ENCODE measurements at regions not wholly inside any gene's neighbourhood (a gene's known extent, or its start where the extent isn't known, plus 50 kb on each side); places are given as distances from the start of the nearest gene placed in this dataset.

GRCh38 chr1:234668577-234668955 is 58.6 kb upstream of the IRF2BP2 start:
- DNase-seq (ENCODE audit: low read depth, low spot score) (no peak), FAIRE-seq (no peak)
- no peak overlapping the region for H2AFZ ChIP-seq (ENCODE audit: control insufficient read depth, low read length)
- H3K4me3 ChIP-seq (ENCODE audit: control insufficient read depth in 2 of 3, extremely low read depth in 1 of 3, insufficient read depth in 2 of 3, low read depth in 1 of 3, low read length in 3 of 3) = no peak overlapping the region
- H4K20me1 ChIP-seq (ENCODE audit: control insufficient read depth, extremely low read depth, insufficient read depth, low read length) = no peaks in the 10 kb centered on the region
- no peak overlapping the region for H3K27ac ChIP-seq (ENCODE audit: control insufficient read depth, insufficient read depth, low read length)
- no peak overlapping the region for H3K4me2 ChIP-seq (ENCODE audit: control insufficient read depth, extremely low read depth, insufficient read depth, low read depth, low read length)
- H3K27me3 ChIP-seq (ENCODE audit: control insufficient read depth, extremely low read depth, insufficient read depth, low read length) = no peaks in the 10 kb centered on the region
- H3K4me1 ChIP-seq (ENCODE audit: control insufficient read depth, extremely low read depth, insufficient read depth, low read length) = no peaks in the 10 kb centered on the region
- H3K79me2 ChIP-seq (ENCODE audit: control insufficient read depth, insufficient read depth, low read length) = no peaks in the 10 kb centered on the region
- dilution Hi-C loops (cut with MboI; ENCODE audit: extremely low pct_ligation_motif_present, low sequenced_read_pairs) = no loop called here
- H3K9me1 ChIP-seq (ENCODE audit: control insufficient read depth, extremely low read depth, insufficient read depth, low read length) = no peaks in the 10 kb centered on the region
- H3K36me3 ChIP-seq (ENCODE audit: control insufficient read depth in 2 of 2, extremely low read depth in 1 of 2, insufficient read depth in 2 of 2, low read length in 2 of 2) = peaks cover 0 to 2% of the 10 kb centered on the region in 2 experiments
- no peaks in the 10 kb centered on the region for H3K9me3 ChIP-seq (ENCODE audit: control insufficient read depth, low read depth, low read length)
- TF ChIP-seq EZH2 (IDR thresholded peaks at IDR 0.05; ENCODE audit: low read length) = no peak
- TF ChIP-seq CTCF (optimal IDR thresholded peaks at IDR 0.05 in 1 of 3, IDR thresholded peaks at IDR 0.05 in 1 of 3, conservative IDR thresholded peaks at IDR 0.05 in 1 of 3; ENCODE audit: extremely low read depth in 1 of 3, insufficient read depth in 2 of 3, low read length in 3 of 3) = no peak
- H3K9ac ChIP-seq (ENCODE audit: control insufficient read depth, extremely low read depth, insufficient read depth, low read length) = no peak overlapping the region

GRCh38 chr1:234667600-234668576 is 57.9 kb upstream of the IRF2BP2 start:
- H3K4me2 ChIP-seq (ENCODE audit: control insufficient read depth, extremely low read depth, insufficient read depth, low read depth, low read length) = no peak overlapping the region
- H3K4me1 ChIP-seq (ENCODE audit: control insufficient read depth, extremely low read depth, insufficient read depth, low read length) = no peaks in the 10 kb centered on the region
- TF ChIP-seq EZH2 (IDR thresholded peaks at IDR 0.05; ENCODE audit: low read length) (no peak), CTCF (optimal IDR thresholded peaks at IDR 0.05 in 1 of 3, IDR thresholded peaks at IDR 0.05 in 1 of 3, conservative IDR thresholded peaks at IDR 0.05 in 1 of 3; ENCODE audit: extremely low read depth in 1 of 3, insufficient read depth in 2 of 3, low read length in 3 of 3) (no peak)
- no peaks in the 10 kb centered on the region for H3K9me3 ChIP-seq (ENCODE audit: control insufficient read depth, low read depth, low read length)
- no peak for DNase-seq (ENCODE audit: low read depth, low spot score)
- no peak overlapping the region for H2AFZ ChIP-seq (ENCODE audit: control insufficient read depth, low read length)
- no peak overlapping the region for H3K27ac ChIP-seq (ENCODE audit: control insufficient read depth, insufficient read depth, low read length)
- no peaks in the 10 kb centered on the region for H3K27me3 ChIP-seq (ENCODE audit: control insufficient read depth, extremely low read depth, insufficient read depth, low read length)
- H3K4me3 ChIP-seq (ENCODE audit: control insufficient read depth in 2 of 3, extremely low read depth in 1 of 3, insufficient read depth in 2 of 3, low read depth in 1 of 3, low read length in 3 of 3) = no peak overlapping the region
- no peak for FAIRE-seq
- H3K9me1 ChIP-seq (ENCODE audit: control insufficient read depth, extremely low read depth, insufficient read depth, low read length) = no peaks in the 10 kb centered on the region
- no peak overlapping the region for H3K9ac ChIP-seq (ENCODE audit: control insufficient read depth, extremely low read depth, insufficient read depth, low read length)
- dilution Hi-C loops (cut with MboI; ENCODE audit: extremely low pct_ligation_motif_present, low sequenced_read_pairs) = no loop called here
- no peaks in the 10 kb centered on the region for H3K79me2 ChIP-seq (ENCODE audit: control insufficient read depth, insufficient read depth, low read length)
- peaks cover 0 to 2% of the 10 kb centered on the region in 2 experiments for H3K36me3 ChIP-seq (ENCODE audit: control insufficient read depth in 2 of 2, extremely low read depth in 1 of 2, insufficient read depth in 2 of 2, low read length in 2 of 2)
- H4K20me1 ChIP-seq (ENCODE audit: control insufficient read depth, extremely low read depth, insufficient read depth, low read length) = no peaks in the 10 kb centered on the region
